ENCODE measurements at regions not wholly inside any gene's neighbourhood (a gene's known extent, or its start where the extent isn't known, plus 50 kb on each side); places are given as distances from the start of the nearest gene placed in this dataset.

DNA sequence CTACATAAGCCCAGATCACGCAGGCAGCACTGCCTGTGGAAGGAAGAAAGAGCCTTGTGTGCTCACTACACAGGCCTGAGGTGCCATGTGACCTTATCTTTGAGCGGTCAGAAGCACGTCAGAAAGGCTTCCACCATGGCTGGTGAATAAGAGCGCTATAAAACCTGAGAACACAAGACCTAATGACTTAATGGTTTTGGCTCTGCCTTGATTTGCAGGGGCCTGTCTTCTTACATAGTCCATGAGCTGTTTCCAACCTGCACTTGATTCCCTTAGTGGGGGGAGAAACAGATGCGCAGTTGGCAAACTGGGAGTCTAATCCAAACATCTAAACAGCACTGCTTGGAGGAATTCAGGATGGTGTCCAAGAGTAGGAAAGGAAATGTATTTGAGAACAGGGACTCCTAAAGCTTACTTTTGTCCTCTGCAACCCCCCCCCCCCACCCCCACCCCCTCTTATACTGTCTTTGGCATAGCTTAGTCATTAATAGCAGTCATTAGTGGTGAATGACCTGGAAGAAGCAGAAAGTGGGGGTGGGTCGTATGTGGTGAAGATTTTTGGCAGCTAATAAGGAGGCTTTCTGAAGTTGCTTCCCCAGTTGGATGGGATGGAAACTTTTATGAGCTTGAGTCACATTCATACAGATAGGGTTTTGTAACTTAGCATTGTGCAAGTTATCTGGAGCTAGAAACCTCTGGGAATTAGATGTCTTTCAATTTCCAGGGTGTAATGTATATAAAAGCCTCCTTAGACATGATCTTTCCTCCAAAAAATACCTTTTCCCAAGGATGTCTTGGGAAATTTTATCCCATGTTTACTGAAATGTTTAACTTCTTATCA, 454.1 kb downstream of the MEIS1 start:
- H3K27me3 Mint-ChIP-seq = no peaks in the 10 kb centered on the region
- no peak for DNase-seq
- CTCF ChIA-PET = no interaction called here
- POLR2A ChIA-PET = no interaction called here
- TF ChIP-seq, protein P1, sequence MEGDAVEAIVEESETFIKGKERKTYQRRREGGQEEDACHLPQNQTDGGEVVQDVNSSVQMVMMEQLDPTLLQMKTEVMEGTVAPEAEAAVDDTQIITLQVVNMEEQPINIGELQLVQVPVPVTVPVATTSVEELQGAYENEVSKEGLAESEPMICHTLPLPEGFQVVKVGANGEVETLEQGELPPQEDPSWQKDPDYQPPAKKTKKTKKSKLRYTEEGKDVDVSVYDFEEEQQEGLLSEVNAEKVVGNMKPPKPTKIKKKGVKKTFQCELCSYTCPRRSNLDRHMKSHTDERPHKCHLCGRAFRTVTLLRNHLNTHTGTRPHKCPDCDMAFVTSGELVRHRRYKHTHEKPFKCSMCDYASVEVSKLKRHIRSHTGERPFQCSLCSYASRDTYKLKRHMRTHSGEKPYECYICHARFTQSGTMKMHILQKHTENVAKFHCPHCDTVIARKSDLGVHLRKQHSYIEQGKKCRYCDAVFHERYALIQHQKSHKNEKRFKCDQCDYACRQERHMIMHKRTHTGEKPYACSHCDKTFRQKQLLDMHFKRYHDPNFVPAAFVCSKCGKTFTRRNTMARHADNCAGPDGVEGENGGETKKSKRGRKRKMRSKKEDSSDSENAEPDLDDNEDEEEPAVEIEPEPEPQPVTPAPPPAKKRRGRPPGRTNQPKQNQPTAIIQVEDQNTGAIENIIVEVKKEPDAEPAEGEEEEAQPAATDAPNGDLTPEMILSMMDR (IDR thresholded peaks at IDR 0.05) = no peak
- H3K9me3 Mint-ChIP-seq = peaks cover 3% of the 10 kb centered on the region
- H3K36me3 Mint-ChIP-seq (ENCODE audit: low read depth) = no peaks in the 10 kb centered on the region
- H3K4me3 Mint-ChIP-seq = no peak overlapping the region
- ATAC-seq = no peak
- intact Hi-C loops (cut with micrococcal nuclease) = no loop called here
- H3K4me1 Mint-ChIP-seq (ENCODE audit: low read depth) = no peaks in the 10 kb centered on the region
- H3K27ac Mint-ChIP-seq = no peak overlapping the region

DNA sequence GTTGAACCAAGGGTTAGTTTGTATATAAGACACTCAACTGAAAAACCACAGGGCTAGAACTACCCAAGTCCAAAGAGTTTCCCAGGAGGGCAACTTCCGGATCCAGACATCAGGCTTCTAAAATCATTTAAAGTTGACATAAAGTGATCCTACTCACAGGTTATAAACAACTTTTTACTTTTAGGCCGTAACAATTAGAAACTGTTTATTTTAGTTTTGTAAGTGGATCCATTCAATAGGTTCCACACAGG, 454.6 kb downstream of the MEIS1 start:
- no peaks in the 10 kb centered on the region for H3K36me3 Mint-ChIP-seq (ENCODE audit: low read depth)
- H3K4me1 Mint-ChIP-seq (ENCODE audit: low read depth) = no peaks in the 10 kb centered on the region
- TF ChIP-seq, protein P1 (IDR thresholded peaks at IDR 0.05) = no peak
- H3K27me3 Mint-ChIP-seq = no peaks in the 10 kb centered on the region
- no peak overlapping the region for H3K27ac Mint-ChIP-seq
- H3K9me3 Mint-ChIP-seq = peaks cover 3% of the 10 kb centered on the region
- intact Hi-C loops (cut with micrococcal nuclease) = no loop called here
- ChIA-PET POLR2A (no interaction called here), CTCF (no interaction called here)
- DNase-seq (no peak), ATAC-seq (no peak)
- H3K4me3 Mint-ChIP-seq = no peak overlapping the region

DNA sequence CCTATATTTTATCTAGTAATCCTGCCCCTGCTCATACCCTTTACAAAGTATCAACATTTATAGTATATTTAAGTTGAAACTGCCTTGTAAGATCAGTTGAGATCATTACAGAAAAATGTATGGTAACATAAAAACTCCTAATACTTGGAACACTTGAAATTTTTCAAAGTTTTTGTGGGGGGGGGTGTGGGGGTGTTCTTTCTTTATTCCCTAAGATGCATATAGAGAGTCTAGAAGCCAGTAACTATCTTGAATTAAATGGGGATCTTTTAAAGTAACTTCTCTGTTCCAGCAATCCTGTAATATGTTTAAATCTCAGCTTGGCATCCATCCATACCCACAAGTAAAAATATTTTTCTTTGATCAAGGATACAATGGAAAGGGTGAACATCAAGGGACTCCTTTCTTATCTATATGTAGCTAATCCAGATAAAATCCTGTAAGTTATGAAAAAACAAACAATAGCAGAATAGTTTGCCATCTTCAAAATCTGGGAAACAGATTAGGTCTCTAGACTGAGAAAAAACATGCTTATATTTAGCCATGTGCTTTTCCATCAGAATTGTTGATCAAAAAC, 455.3 kb downstream of the MEIS1 start:
- Mint-ChIP-seq H3K36me3 (ENCODE audit: low read depth) (no peaks in the 10 kb centered on the region), H3K4me1 (ENCODE audit: low read depth) (no peaks in the 10 kb centered on the region), H3K27ac (no peak overlapping the region), H3K4me3 (no peak overlapping the region), H3K9me3 (peaks cover 2% of the 10 kb centered on the region), H3K27me3 (no peaks in the 10 kb centered on the region)
- ATAC-seq = no peak
- CTCF ChIA-PET = no interaction called here
- TF ChIP-seq, protein P1 (IDR thresholded peaks at IDR 0.05) = no peak
- intact Hi-C loops (cut with micrococcal nuclease) = no loop called here
- POLR2A ChIA-PET = no interaction called here
- DNase-seq = no peak

DNA sequence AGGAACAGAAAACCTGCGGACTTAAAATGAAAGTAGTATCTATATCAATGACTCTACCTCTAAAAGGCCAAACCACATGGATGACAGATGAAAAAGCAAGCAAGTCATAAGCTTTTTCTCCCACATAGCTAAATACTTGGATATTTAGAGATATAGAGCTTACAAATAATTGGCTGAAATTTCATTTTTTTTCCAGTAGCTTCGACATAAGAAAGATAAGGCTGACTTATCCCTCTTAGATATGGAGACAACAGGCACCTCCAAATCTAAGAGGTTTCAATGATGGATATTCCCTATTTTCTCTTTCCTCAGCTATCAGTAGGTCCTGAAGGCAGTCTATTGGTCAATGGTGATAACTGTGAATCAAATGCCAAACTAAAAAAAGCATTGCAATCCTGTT, 460.3 kb downstream of the MEIS1 start:
- H3K27me3 Mint-ChIP-seq = no peaks in the 10 kb centered on the region

DNA sequence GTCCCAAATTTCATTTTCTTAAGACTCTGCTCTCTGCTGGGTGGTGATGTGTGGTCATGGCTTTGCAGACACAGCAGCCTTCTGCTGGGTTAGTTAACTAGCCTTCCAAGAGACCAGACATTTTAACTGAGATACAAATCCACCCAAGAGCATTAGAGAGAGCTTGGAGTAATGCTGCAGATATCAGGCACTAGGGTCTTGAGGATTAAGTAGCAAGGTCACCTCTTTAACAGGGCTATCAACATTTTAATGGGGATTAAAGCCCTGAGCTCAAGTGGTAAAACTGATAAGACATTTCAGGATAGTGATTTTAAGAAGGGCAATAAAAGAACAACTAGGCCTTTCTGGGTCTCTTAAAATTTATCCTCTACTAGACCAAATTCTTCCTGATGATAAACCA, 461.2 kb downstream of the MEIS1 start:
- no peak for DNase-seq
- H3K9me3 Mint-ChIP-seq = no peaks in the 10 kb centered on the region
- POLR2A ChIA-PET = no interaction called here
- H3K4me1 Mint-ChIP-seq (ENCODE audit: low read depth) = no peaks in the 10 kb centered on the region
- no peak overlapping the region for H3K27ac Mint-ChIP-seq
- TF ChIP-seq, protein P1 (IDR thresholded peaks at IDR 0.05) = no peak
- no peak for ATAC-seq
- intact Hi-C loops (cut with micrococcal nuclease) = no loop called here
- no peaks in the 10 kb centered on the region for H3K27me3 Mint-ChIP-seq
- H3K36me3 Mint-ChIP-seq (ENCODE audit: low read depth) = no peaks in the 10 kb centered on the region
- no peak overlapping the region for H3K4me3 Mint-ChIP-seq
- CTCF ChIA-PET = no interaction called here

More for the DNA sequence above, 460.3 kb downstream of the MEIS1 start:
- no peaks in the 10 kb centered on the region for H3K4me1 Mint-ChIP-seq (ENCODE audit: low read depth)
- no peaks in the 10 kb centered on the region for H3K36me3 Mint-ChIP-seq (ENCODE audit: low read depth)
- ChIA-PET CTCF (no interaction called here), POLR2A (no interaction called here)
- no peaks in the 10 kb centered on the region for H3K9me3 Mint-ChIP-seq
- ATAC-seq (no peak), DNase-seq (no peak)
- TF ChIP-seq, protein P1 (IDR thresholded peaks at IDR 0.05) = no peak
- no peak overlapping the region for H3K4me3 Mint-ChIP-seq
- intact Hi-C loops (cut with micrococcal nuclease) = no loop called here
- no peak overlapping the region for H3K27ac Mint-ChIP-seq

Data from activated CD8-positive, alpha-beta T cell treated with anti-CD3 and anti-CD28 coated beads for 36 hours (primary cell).